Hepatocyte (in vitro differentiated cells): ENCODE measurements at regions not wholly inside any gene's neighbourhood (a gene's known extent, or its start where the extent isn't known, plus 50 kb on each side); places are given as distances from the start of the nearest gene placed in this dataset.

Experiments
- EZH2 ChIP-seq: fragments of 200-600 bp; sonication (generic); IDR thresholded peaks from 2 replicates; pipeline ENCODE4 v1.6.1; 2016; ENCODE audit warnings: antibody characterized with exemption, mild to moderate bottlenecking, borderline replicate concordance
- EZH2phosphoT487 ChIP-seq: fragments of 200-600 bp; sonication (generic); IDR thresholded peaks from one replicate; pipeline ENCODE4 v1.6.1; 2018; ENCODE audit warnings: antibody characterized with exemption, mild to moderate bottlenecking, low read depth, moderate library complexity; ENCODE audit not compliant: unreplicated experiment, severe bottlenecking
- TF ChIP-seq, protein P1 (sequence below): fragments of 200-600 bp; sonication (generic); IDR thresholded peaks from 2 replicates; pipeline ENCODE4 v1.5.1; 2016; ENCODE audit warnings: antibody characterized with exemption, mild to moderate bottlenecking; ENCODE audit not compliant: poor library complexity

DNA sequence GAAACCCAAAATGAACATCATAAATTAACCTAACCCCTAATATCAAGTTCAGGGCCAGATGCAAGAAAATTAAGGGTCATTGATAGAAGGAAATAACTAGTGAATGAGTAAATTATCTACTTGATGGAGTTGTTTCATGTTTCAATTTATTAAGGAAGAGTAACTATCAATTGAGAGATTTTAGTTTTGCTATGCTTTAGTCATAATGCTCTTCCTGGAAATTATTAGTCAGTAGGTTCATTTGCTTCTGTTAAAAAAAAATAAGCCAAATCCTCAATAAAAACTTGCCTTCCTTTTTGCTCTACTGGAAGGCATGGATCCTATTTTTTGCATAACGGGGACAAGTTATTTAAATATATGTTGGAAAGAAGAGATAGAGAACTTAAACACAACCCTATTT lies 59.0 kb upstream of the HIF1A start:
- TF ChIP-seq, protein P1, sequence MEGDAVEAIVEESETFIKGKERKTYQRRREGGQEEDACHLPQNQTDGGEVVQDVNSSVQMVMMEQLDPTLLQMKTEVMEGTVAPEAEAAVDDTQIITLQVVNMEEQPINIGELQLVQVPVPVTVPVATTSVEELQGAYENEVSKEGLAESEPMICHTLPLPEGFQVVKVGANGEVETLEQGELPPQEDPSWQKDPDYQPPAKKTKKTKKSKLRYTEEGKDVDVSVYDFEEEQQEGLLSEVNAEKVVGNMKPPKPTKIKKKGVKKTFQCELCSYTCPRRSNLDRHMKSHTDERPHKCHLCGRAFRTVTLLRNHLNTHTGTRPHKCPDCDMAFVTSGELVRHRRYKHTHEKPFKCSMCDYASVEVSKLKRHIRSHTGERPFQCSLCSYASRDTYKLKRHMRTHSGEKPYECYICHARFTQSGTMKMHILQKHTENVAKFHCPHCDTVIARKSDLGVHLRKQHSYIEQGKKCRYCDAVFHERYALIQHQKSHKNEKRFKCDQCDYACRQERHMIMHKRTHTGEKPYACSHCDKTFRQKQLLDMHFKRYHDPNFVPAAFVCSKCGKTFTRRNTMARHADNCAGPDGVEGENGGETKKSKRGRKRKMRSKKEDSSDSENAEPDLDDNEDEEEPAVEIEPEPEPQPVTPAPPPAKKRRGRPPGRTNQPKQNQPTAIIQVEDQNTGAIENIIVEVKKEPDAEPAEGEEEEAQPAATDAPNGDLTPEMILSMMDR: no peak
- TF ChIP-seq EZH2phosphoT487: no peak
- no peak for TF ChIP-seq EZH2
